ENCODE measurements at regions not wholly inside any gene's neighbourhood (a gene's known extent, or its start where the extent isn't known, plus 50 kb on each side); places are given as distances from the start of the nearest gene placed in this dataset.

DNA sequence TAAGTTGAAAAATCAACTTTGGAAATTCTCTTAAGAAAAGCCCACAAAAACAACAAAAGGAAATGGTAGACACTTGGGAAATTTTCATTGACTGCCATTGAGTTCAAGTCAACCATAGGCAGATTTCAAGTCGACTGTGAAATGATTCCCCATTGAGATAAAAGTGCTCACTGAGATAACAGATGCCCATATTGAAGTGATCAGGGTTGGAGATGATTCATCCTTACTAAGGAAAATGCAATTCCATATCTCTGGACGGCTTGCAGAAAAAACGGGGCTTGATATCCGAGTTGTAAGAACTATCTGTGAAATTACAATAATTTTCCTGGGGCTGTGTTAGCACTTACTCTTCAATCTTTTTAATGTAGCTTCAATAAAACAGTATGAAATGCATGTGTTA, 373.1 kb upstream of the THRB start:
- TF ChIP-seq, protein P1, sequence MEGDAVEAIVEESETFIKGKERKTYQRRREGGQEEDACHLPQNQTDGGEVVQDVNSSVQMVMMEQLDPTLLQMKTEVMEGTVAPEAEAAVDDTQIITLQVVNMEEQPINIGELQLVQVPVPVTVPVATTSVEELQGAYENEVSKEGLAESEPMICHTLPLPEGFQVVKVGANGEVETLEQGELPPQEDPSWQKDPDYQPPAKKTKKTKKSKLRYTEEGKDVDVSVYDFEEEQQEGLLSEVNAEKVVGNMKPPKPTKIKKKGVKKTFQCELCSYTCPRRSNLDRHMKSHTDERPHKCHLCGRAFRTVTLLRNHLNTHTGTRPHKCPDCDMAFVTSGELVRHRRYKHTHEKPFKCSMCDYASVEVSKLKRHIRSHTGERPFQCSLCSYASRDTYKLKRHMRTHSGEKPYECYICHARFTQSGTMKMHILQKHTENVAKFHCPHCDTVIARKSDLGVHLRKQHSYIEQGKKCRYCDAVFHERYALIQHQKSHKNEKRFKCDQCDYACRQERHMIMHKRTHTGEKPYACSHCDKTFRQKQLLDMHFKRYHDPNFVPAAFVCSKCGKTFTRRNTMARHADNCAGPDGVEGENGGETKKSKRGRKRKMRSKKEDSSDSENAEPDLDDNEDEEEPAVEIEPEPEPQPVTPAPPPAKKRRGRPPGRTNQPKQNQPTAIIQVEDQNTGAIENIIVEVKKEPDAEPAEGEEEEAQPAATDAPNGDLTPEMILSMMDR (conservative IDR thresholded peaks at IDR 0.05 in 1 of 2, IDR thresholded peaks at IDR 0.05 in 1 of 2; ENCODE audit: extremely low read depth in 1 of 2, insufficient read depth in 1 of 2, low read depth in 1 of 2, low read length in 2 of 2) = no peak
- TF ChIP-seq EZH2 (IDR thresholded peaks at IDR 0.05; ENCODE audit: borderline replicate concordance, low read length) = no peak

All from mammary epithelial cell (primary cell).